NT2/D1 (cell line): ENCODE measurements at regions not wholly inside any gene's neighbourhood (a gene's known extent, or its start where the extent isn't known, plus 50 kb on each side); places are given as distances from the start of the nearest gene placed in this dataset.

ENCODE experiments used
- DNase-seq: peaks from one replicate; pipeline ENCODE4 v3.0.0-alpha.2; 2011; ENCODE audit warnings: low read depth, low spot score
- H3K27me3 ChIP-seq: 2 replicates; pipeline ENCODE4 v1.6.0; 2011; ENCODE audit warnings: mild to moderate bottlenecking; ENCODE audit not compliant: insufficient read length, insufficient read depth
- H3K36me3 ChIP-seq: 2 replicates; pipeline ENCODE4 v1.6.1; 2011; ENCODE audit warnings: mild to moderate bottlenecking, low read length, mixed read lengths; ENCODE audit not compliant: insufficient read depth, insufficient read length
- H3K4me1 ChIP-seq: 2 replicates; pipeline ENCODE4 v1.5.1; 2011; ENCODE audit not compliant: insufficient read depth, insufficient read length
- H3K4me3 ChIP-seq: 2 replicates; pipeline ENCODE4 v1.5.1; 2011; ENCODE audit warnings: low read depth; ENCODE audit not compliant: insufficient read length
- H3K9ac ChIP-seq: 2 replicates; pipeline ENCODE4 v1.6.0; 2011; ENCODE audit warnings: low read depth; ENCODE audit not compliant: insufficient read length
- H3K9me3 ChIP-seq: 2 replicates; pipeline ENCODE4 v1.5.1; 2011; ENCODE audit warnings: mild to moderate bottlenecking, low read length; ENCODE audit not compliant: insufficient read depth
- SUZ12 ChIP-seq: IDR thresholded peaks from 2 replicates; pipeline ENCODE4 v1.6.1; 2011; ENCODE audit not compliant: insufficient read length, insufficient read depth; ENCODE audit errors: extremely low read depth
- YY1 ChIP-seq: IDR thresholded peaks from 2 replicates; pipeline ENCODE4 v1.6.1; 2011; ENCODE audit not compliant: insufficient read length, insufficient read depth
- ZNF274 ChIP-seq: IDR thresholded peaks from 2 replicates; pipeline ENCODE4 v1.6.1; 2011; ENCODE audit warnings: mild to moderate bottlenecking, low read depth, low read length

DNA sequence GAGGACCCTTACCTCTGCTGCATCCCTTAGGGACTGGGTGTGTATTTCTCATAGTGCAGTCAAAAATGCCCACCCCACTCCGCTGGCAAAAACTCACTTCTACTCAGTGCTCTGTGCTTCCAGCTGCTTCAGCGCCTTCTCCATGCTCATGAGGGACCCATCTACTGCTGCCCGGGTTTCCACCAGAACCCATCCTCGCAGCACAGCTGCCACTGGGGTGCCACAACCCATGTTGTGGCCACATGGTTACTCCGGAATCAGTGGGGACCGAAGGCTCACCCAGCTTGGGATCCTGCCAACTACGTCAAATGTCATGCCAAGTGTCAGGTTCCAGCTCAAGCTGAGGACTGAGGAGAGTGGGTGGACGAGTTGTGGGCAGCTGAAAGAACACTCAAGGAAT lies 774.2 kb upstream of the EYS start:
- Histone ChIP-seq H3K36me3 (no peaks in the 10 kb centered on the region), H3K27me3 (no peaks in the 10 kb centered on the region), H3K4me3 (no peak overlapping the region), H3K9ac (no peak overlapping the region), H3K9me3 (no peaks in the 10 kb centered on the region), H3K4me1 (no peaks in the 10 kb centered on the region)
- DNase-seq = no peak
- TF ChIP-seq YY1 (no peak), SUZ12 (no peak), ZNF274 (no peak)

DNA sequence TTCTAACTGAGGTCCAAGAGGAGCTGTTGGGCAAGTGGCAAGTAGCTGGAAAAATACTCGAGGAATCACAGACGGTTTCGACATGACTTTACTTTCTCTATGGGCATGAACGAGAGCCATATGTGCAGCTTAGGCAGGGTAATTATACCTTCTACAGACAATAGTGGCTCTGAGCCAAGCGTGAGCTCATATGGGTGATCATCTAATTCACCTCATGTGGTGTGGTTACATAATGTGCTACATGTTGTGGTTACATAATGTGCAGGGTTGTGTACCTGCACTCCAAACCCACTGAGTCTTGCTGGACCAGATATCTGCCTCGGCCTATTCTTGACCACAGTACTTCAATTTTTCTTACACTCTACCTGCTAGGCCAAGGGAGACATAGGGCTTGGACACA lies 771.7 kb upstream of the EYS start:
- Histone ChIP-seq H3K9ac (no peak overlapping the region), H3K36me3 (no peaks in the 10 kb centered on the region), H3K27me3 (no peaks in the 10 kb centered on the region), H3K9me3 (no peaks in the 10 kb centered on the region), H3K4me1 (no peaks in the 10 kb centered on the region), H3K4me3 (no peak overlapping the region)
- TF ChIP-seq SUZ12 = no peak
- no peak for DNase-seq

- TF ChIP-seq SUZ12 (no peak), ZNF274 (no peak), YY1 (no peak)
Measured at GRCh38 chr6:66435321-66435720, 728.3 kb upstream of the EYS start.

DNA sequence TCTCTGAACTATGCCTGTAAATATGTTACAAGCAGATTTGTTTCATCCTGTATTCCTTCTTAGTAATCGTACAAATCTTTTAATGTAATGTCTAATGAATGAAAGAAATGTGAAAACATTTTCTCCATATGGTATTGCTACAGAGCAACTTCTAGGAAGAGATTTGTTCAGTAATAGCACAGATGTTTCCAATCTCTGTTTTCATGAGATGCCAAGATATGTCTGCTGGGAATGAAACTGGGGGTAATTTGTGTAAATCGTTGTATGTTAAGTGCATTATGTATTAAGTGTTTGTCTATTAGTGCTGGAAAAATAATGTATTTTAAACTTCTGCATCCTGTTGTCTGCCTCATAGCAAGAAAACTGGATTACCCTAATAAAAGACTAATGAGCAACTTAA lies 722.2 kb upstream of the EYS start:
- Histone ChIP-seq H3K4me1 (no peaks in the 10 kb centered on the region), H3K27me3 (no peaks in the 10 kb centered on the region), H3K36me3 (no peaks in the 10 kb centered on the region), H3K9ac (no peak overlapping the region), H3K9me3 (no peaks in the 10 kb centered on the region), H3K4me3 (no peak overlapping the region)
- TF ChIP-seq ZNF274 (no peak), YY1 (no peak), SUZ12 (no peak)
- no peak for DNase-seq

More at GRCh38 chr6:66435321-66435720, 728.3 kb upstream of the EYS start:
- no peak for DNase-seq
- Histone ChIP-seq H3K27me3 (no peaks in the 10 kb centered on the region), H3K9me3 (no peaks in the 10 kb centered on the region), H3K36me3 (no peaks in the 10 kb centered on the region), H3K9ac (no peak overlapping the region), H3K4me3 (no peak overlapping the region), H3K4me1 (no peaks in the 10 kb centered on the region)

- Histone ChIP-seq H3K36me3 (no peaks in the 10 kb centered on the region), H3K9me3 (no peaks in the 10 kb centered on the region)
- TF ChIP-seq YY1 (no peak), ZNF274 (no peak), SUZ12 (no peak)
Measured at GRCh38 chr6:66423047-66423446, 716.0 kb upstream of the EYS start.

DNA sequence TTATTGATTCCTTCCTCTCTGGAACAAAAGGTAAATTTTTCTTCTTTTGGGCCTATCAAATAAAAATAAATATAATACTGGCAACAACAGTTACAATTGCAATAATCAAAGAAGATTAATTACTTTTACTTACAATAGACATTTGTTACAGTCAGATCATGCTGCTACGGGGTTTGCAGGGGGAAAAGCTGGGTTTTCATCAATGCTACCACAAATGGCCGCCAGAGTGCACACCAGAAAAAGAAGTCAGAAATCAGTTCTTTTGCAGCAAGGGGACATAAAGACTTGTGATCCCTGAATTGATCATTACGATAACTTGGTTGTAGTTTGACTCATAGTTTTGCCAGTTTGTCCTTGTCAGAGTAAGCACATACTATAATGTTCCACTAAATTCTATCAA lies 714.5 kb upstream of the EYS start:
- Histone ChIP-seq H3K9ac (no peak overlapping the region), H3K9me3 (no peaks in the 10 kb centered on the region), H3K27me3 (no peaks in the 10 kb centered on the region), H3K4me3 (no peak overlapping the region), H3K36me3 (no peaks in the 10 kb centered on the region), H3K4me1 (no peaks in the 10 kb centered on the region)
- peak; percentile 1 for DNase-seq
- no peak for TF ChIP-seq ZNF274

More at GRCh38 chr6:66423047-66423446, 716.0 kb upstream of the EYS start:
- H3K27me3 ChIP-seq = no peaks in the 10 kb centered on the region
- no peaks in the 10 kb centered on the region for H3K4me1 ChIP-seq
- H3K4me3 ChIP-seq = no peak overlapping the region
- no peak overlapping the region for H3K9ac ChIP-seq
- DNase-seq = no peak

- TF ChIP-seq YY1 (no peak), SUZ12 (no peak), ZNF274 (no peak)
- H3K27me3 ChIP-seq = no peaks in the 10 kb centered on the region
- H3K4me3 ChIP-seq = no peak overlapping the region
- H3K36me3 ChIP-seq = no peaks in the 10 kb centered on the region
- no peak overlapping the region for H3K9ac ChIP-seq
- H3K4me1 ChIP-seq = no peaks in the 10 kb centered on the region
- no peak for DNase-seq
- no peaks in the 10 kb centered on the region for H3K9me3 ChIP-seq
Measured at GRCh38 chr6:66418906-66419305, 711.9 kb upstream of the EYS start.

GRCh38 chr6:66403966-66404365 lies 696.9 kb upstream of the EYS start:
- Histone ChIP-seq H3K4me1 (no peaks in the 10 kb centered on the region), H3K9me3 (no peaks in the 10 kb centered on the region), H3K27me3 (no peaks in the 10 kb centered on the region), H3K9ac (no peak overlapping the region), H3K4me3 (no peak overlapping the region), H3K36me3 (no peaks in the 10 kb centered on the region)
- TF ChIP-seq YY1 = no peak
- TF ChIP-seq SUZ12 = no peak
- no peak for TF ChIP-seq ZNF274
- no peak for DNase-seq
